K562 (cell line): ENCODE measurements at regions not wholly inside any gene's neighbourhood (a gene's known extent, or its start where the extent isn't known, plus 50 kb on each side); places are given as distances from the start of the nearest gene placed in this dataset.

ENCODE experiments used
- ATAC-seq: fragments of 200-7000 bp; cut with Tn5 transposase; 3 replicates; pipeline ENCODE4 v1.9.1; 2020; ENCODE audit warnings: moderate library complexity
- BruUV-seq: library from RNA; stranded (reverse); fragments of 400-500 nt; replicated peaks from 2 replicates; lab custom pipeline; 2021; lab: Mats Ljungman, UMichigan
- CTCF ChIA-PET: fragments of 300-600 bp; formaldehyde crosslinking; extraction: SDS; loops from one replicate; lab custom pipeline; 2021; ENCODE audit warnings: low intra/inter-chr PET ratio; lab: Yijun Ruan, JAX
- POLR2A ChIA-PET: fragments of 300-600, 350-650 bp; sonication (Branson Sonifier 250); formaldehyde crosslinking; extraction: SDS; loops from one replicate; lab custom pipeline; 2021; ENCODE audit warnings: antibody characterized with exemption, inconsistent platforms; lab: Yijun Ruan, JAX
- DNase-seq, 4 experiments: peaks; one replicate each; pipeline versions ENCODE4 v3.0.0 to v3.0.0-alpha.2; 2011 to 2018; ENCODE audit warnings: low spot score in 3 of 4, mixed read lengths in 3 of 4; ENCODE audit errors: extremely low read depth in 1 of 4
- FAIRE-seq: peaks from 2 replicates; lab custom pipeline; 2011; peaks lifted over from hg19 to GRCh38; lab: Jason Lieb, UNC
- H2AFZ ChIP-seq: 2 replicates; pipeline ENCODE4 v1.6.0; 2011; ENCODE audit warnings: low read depth, low read length, control low read depth, inconsistent platforms
- H3K27ac ChIP-seq: fragments of 200-600 bp; 3 replicates; pipeline ENCODE4 v1.8.0; 2011; ENCODE audit warnings: low read depth, mild to moderate bottlenecking, control low read depth, inconsistent platforms, low read length, moderate library complexity, mixed read lengths; ENCODE audit errors: extremely low read depth
- H3K27me3 ChIP-seq, 2 experiments: fragments of 300-600 bp in 1 of 2; 2 replicates in 1 of 2; 3 replicates in 1 of 2; pipeline versions ENCODE4 v1.6.0 to v1.8.0; 2011; ENCODE audit warnings: inconsistent platforms in 2 of 2, low read length in 2 of 2, mild to moderate bottlenecking in 1 of 2, mixed read lengths in 1 of 2, moderate library complexity in 1 of 2; ENCODE audit not compliant: control insufficient read depth in 2 of 2, insufficient read depth in 2 of 2
- H3K36me3 ChIP-seq: fragments of 300-600 bp; 3 replicates; pipeline ENCODE4 v1.8.0; 2011; ENCODE audit warnings: mild to moderate bottlenecking, low read length, inconsistent platforms; ENCODE audit not compliant: control insufficient read depth, insufficient read depth
- H3K4me1 ChIP-seq, 2 experiments: fragments of 200-600 bp in 1 of 2; replicated peaks in 1 of 2; 2 replicates in 1 of 2; 3 replicates in 1 of 2; pipeline versions ENCODE4 v1.5.1 to v1.8.0; 2011; ENCODE audit warnings: inconsistent platforms in 2 of 2, low read length in 2 of 2, mild to moderate bottlenecking in 1 of 2, mixed read lengths in 1 of 2, moderate library complexity in 1 of 2; ENCODE audit not compliant: control insufficient read depth in 2 of 2, insufficient read depth in 2 of 2
- H3K4me2 ChIP-seq: 2 replicates; pipeline ENCODE4 v1.6.1; 2011; ENCODE audit warnings: low read length, control low read depth, inconsistent platforms, mixed read lengths; ENCODE audit not compliant: insufficient read depth
- H3K4me3 ChIP-seq: fragments of 200-600 bp; sonication (generic), shearing (Covaris generic); 2 replicates; pipeline ENCODE4 v1.5.1; 2016; ENCODE audit warnings: control low read depth, inconsistent platforms
- H3K79me2 ChIP-seq: fragments of 200-600 bp; 3 replicates; pipeline ENCODE4 v1.8.0; 2011; ENCODE audit warnings: low read length, inconsistent platforms; ENCODE audit not compliant: control insufficient read depth, insufficient read depth
- H3K9ac ChIP-seq, 2 experiments: 2 replicates each; pipeline versions ENCODE4 v1.6.0 to v1.6.1; 2011; ENCODE audit warnings: low read depth in 2 of 2, low read length in 2 of 2, control low read depth in 1 of 2, inconsistent platforms in 1 of 2, mild to moderate bottlenecking in 1 of 2, mixed read lengths in 1 of 2; ENCODE audit not compliant: insufficient read depth in 1 of 2
- H3K9me1 ChIP-seq: one replicate; pipeline ENCODE4 v1.6.0; 2011; ENCODE audit warnings: inconsistent platforms, mild to moderate bottlenecking, low read length, moderate library complexity; ENCODE audit not compliant: control insufficient read depth, insufficient read depth
- H3K9me3 ChIP-seq: replicated peaks from 2 replicates; pipeline ENCODE4 v1.5.1; 2011; ENCODE audit warnings: low read depth, low read length, inconsistent platforms; ENCODE audit not compliant: control insufficient read depth, insufficient read depth
- H4K20me1 ChIP-seq: replicated peaks from 2 replicates; pipeline ENCODE4 v1.6.1; 2011; ENCODE audit warnings: low read length, inconsistent platforms, mixed read lengths; ENCODE audit not compliant: control insufficient read depth, insufficient read depth
- BACH1 ChIP-seq: fragments of 200-800 bp; sonication (Bioruptor generic); IDR thresholded peaks from 2 replicates; pipeline ENCODE4 v1.6.1; 2016; ENCODE audit warnings: missing genetic modification characterization, missing compliant biosample characterization
- CLOCK ChIP-seq: fragments of 250-450 bp; sonication (Bioruptor Pico); IDR thresholded peaks from 2 replicates; pipeline ENCODE4 v1.4.0; 2020; ENCODE audit warnings: mild to moderate bottlenecking, moderate library complexity, borderline replicate concordance
- CREBBP ChIP-seq: IDR thresholded peaks from one replicate; pipeline ENCODE4 v1.6.1; 2012; ENCODE audit warnings: low read depth, mild to moderate bottlenecking, control low read depth, inconsistent platforms, low read length
- NCOA6 ChIP-seq: fragments of 450-650 bp; IDR thresholded peaks from 2 replicates; pipeline ENCODE4 v1.6.1; 2017; ENCODE audit warnings: mild to moderate bottlenecking
- NR2C2 ChIP-seq, 2 experiments: fragments of 200-800 bp in 1 of 2; sonication (Bioruptor generic) in 1 of 2; sonication (generic) in 1 of 2; formaldehyde crosslinking in 1 of 2; IDR thresholded peaks; 2 replicates each; pipeline versions ENCODE4 v1.6.1 to v1.8.0; 2016 to 2022; ENCODE audit warnings: mild to moderate bottlenecking in 1 of 2, missing compliant biosample characterization in 1 of 2, missing genetic modification characterization in 1 of 2, missing genetic modification reagents in 1 of 2
- PHF8 ChIP-seq: fragments of 200-600 bp; sonication (generic); IDR thresholded peaks from 2 replicates; pipeline ENCODE4 v1.6.1; 2012; ENCODE audit warnings: mixed run types, mild to moderate bottlenecking, inconsistent platforms, low read length, moderate library complexity, borderline replicate concordance
- SNRNP70 ChIP-seq: fragments of 200-400 bp; formaldehyde crosslinking; optimal IDR thresholded peaks from 2 replicates; pipeline ENCODE3; 2017; ENCODE audit warnings: low read depth, low read length
- WGBS: fragments of 100-300 bp; shearing (Covaris generic); methylation state at CpG from one replicate; pipeline ENCODE4 v1.1.6; 2016; ENCODE audit warnings: low coverage, mixed read lengths; ENCODE audit not compliant: insufficient coverage; ENCODE audit errors: missing lambda C conversion rate; 5-methylcytosine and 5-hydroxymethylcytosine counted together
- in situ Hi-C: fragments of 300-500 bp; cut with MboI; formaldehyde crosslinking; loops from 4 replicates; pipeline ENCODE4 v1.15.0; 2018; ENCODE audit warnings: inconsistent platforms, mixed read lengths
- intact Hi-C: fragments of 100-400 bp; cut with micrococcal nuclease; formaldehyde crosslinking; loops from 2 replicates; pipeline ENCODE4 v1.14.2; 2022
- TF ChIP-seq, protein P1 (sequence below): fragments of 250-450 bp; sonication (Bioruptor Pico); IDR thresholded peaks from 2 replicates; pipeline ENCODE4 v1.8.0; 2022; ENCODE audit warnings: inconsistent platforms, mild to moderate bottlenecking, moderate library complexity, borderline replicate concordance

DNA sequence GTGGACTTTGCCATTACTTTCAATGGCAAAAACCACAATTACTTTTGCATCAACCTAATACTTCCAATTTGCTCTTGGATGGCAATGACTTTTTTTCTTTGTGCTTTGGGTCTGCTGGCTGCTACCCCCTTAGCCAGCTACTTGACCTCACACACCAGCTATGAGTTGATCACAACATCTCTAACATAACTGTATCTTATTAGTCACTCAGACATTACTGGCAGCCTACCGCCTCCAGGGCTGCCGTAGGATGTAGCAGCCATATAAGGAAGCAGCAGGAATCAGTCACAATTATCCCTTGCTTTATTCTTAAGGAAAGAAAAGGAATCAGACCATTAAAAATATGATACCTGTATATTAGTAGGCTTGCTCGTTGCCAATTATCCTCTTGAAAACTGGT, 260.5 kb downstream of the ADAMTS20 start:
- H3K9me3 ChIP-seq = no peaks in the 10 kb centered on the region
- no peaks in the 10 kb centered on the region for H3K79me2 ChIP-seq
- ChIA-PET POLR2A (interaction anchor here (0.5 kb wide), 1 partner anchor 17 kb away, joined by 3 read pairs; no protein-coding TSS in a partner anchor), CTCF (no interaction called here)
- TF ChIP-seq NR2C2 (CRISPR knock-in tag; IDR thresholded peaks at IDR 0.05) (no peak), NR2C2 (tag; IDR thresholded peaks at IDR 0.05) (no peak), BACH1 (tag) (no peak), SNRNP70 (no peak), CREBBP (no peak), CLOCK (CRISPR knock-in tag) (no peak), PHF8 (no peak), NCOA6 (no peak)
- TF ChIP-seq, protein P1, sequence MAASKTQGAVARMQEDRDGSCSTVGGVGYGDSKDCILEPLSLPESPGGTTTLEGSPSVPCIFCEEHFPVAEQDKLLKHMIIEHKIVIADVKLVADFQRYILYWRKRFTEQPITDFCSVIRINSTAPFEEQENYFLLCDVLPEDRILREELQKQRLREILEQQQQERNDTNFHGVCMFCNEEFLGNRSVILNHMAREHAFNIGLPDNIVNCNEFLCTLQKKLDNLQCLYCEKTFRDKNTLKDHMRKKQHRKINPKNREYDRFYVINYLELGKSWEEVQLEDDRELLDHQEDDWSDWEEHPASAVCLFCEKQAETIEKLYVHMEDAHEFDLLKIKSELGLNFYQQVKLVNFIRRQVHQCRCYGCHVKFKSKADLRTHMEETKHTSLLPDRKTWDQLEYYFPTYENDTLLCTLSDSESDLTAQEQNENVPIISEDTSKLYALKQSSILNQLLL (CRISPR knock-in tag) = no peak
- H4K20me1 ChIP-seq = no peaks in the 10 kb centered on the region
- H3K4me2 ChIP-seq = no peak overlapping the region
- WGBS = 5% methylated on average over 3 of the region's 3 CpGs
- H3K9ac ChIP-seq = no peak overlapping the region
- intact Hi-C loops (no loop called here), in situ Hi-C loops (no loop called here)
- ATAC-seq = no peak
- H3K27ac ChIP-seq = no peak overlapping the region
- no peak overlapping the region for H3K4me3 ChIP-seq
- H2AFZ ChIP-seq = no peak overlapping the region
- DNase-seq = no peak
- FAIRE-seq = no peak
- no TSS peak for BruUV-seq
- no peaks in the 10 kb centered on the region for H3K4me1 ChIP-seq
- no peaks in the 10 kb centered on the region for H3K27me3 ChIP-seq
- no peaks in the 10 kb centered on the region for H3K36me3 ChIP-seq
- H3K9me1 ChIP-seq = no peaks in the 10 kb centered on the region
